ENCODE measurements at regions not wholly inside any gene's neighbourhood (a gene's known extent, or its start where the extent isn't known, plus 50 kb on each side); places are given as distances from the start of the nearest gene placed in this dataset.
"Not testable (repeated sequence)": the region's sequence is repeated elsewhere in the genome, so short reads cannot be mapped to it uniquely, and the experiment has no call there.

DNA sequence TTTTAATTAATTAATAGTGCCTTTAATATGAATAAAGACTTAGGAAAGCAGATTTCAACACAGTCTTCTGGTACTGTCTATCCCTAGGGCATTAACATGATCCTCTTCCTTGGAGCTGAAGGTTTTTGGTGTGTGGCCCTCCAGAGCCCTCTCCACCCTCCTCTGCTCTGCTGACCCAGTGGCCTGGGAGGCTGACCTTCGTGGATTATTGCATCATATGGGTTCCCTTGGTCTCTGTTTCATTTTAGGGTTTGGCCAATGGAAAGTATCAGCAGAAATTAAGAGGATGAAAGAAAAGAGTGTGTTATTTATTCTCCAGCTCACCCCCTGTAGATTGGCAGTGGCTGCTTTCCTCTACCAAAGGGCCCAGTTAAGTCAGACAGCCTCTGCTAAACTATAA lies 73.8 kb upstream of the KIF2A start:
- TF ChIP-seq, protein P1, sequence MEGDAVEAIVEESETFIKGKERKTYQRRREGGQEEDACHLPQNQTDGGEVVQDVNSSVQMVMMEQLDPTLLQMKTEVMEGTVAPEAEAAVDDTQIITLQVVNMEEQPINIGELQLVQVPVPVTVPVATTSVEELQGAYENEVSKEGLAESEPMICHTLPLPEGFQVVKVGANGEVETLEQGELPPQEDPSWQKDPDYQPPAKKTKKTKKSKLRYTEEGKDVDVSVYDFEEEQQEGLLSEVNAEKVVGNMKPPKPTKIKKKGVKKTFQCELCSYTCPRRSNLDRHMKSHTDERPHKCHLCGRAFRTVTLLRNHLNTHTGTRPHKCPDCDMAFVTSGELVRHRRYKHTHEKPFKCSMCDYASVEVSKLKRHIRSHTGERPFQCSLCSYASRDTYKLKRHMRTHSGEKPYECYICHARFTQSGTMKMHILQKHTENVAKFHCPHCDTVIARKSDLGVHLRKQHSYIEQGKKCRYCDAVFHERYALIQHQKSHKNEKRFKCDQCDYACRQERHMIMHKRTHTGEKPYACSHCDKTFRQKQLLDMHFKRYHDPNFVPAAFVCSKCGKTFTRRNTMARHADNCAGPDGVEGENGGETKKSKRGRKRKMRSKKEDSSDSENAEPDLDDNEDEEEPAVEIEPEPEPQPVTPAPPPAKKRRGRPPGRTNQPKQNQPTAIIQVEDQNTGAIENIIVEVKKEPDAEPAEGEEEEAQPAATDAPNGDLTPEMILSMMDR (IDR thresholded peaks at IDR 0.05) = not testable (repeated sequence)
- TF ChIP-seq POLR2A (IDR thresholded peaks at IDR 0.05) = not testable (repeated sequence)
